ENCODE measurements at regions not wholly inside any gene's neighbourhood (a gene's known extent, or its start where the extent isn't known, plus 50 kb on each side); places are given as distances from the start of the nearest gene placed in this dataset.
"Not testable (repeated sequence)": the region's sequence is repeated elsewhere in the genome, so short reads cannot be mapped to it uniquely, and the experiment has no call there.

DNA sequence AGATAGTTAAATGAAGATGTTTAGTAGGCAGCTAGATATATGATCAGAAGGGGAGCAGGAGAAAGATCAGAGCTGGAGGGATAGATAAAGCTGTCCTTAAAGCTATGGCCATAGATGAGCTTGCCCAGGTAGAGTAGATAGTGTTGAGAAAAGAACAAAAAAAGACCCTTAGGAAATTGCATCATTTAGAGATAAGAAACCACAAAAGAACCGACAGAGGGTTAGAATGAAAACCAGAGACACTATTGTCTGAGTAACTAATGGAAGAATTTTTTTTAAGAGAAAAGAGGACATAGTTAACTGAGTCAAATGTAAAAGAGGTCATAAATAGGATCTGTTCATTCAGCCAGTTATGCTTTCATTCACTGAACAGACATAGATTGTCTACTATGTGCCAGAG lies 101.8 kb downstream of the TNFAIP3 start:
- no peak for DNase-seq (ENCODE audit: low read depth in 2 of 2)

- no peak for DNase-seq (ENCODE audit: low read depth in 2 of 2)
Observed at GRCh38 chr6:137969874-137970273, 102.8 kb downstream of the TNFAIP3 start.

DNA sequence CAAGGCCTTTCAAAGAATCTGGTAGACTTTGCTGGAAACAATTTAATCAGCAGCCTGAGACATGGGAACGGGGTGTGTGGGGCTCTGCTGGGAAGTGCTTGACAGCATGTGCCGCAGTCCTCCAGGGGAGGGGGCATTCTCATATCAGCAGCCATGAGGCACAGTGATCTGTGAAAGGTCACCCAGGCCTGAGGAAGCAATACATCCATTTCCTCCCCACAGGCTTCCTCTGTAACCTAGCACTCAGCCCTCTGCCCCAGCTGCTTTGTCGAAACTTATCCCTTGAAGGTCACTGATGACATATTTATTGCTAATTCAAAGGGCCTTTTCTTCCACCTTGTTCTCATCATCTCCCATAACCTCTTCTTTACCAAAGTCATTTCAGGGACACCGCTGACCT lies 103.3 kb downstream of the TNFAIP3 start:
- DNase-seq (ENCODE audit: low read depth in 2 of 2) = peak in 1 of 2 donors; percentile 11

DNA sequence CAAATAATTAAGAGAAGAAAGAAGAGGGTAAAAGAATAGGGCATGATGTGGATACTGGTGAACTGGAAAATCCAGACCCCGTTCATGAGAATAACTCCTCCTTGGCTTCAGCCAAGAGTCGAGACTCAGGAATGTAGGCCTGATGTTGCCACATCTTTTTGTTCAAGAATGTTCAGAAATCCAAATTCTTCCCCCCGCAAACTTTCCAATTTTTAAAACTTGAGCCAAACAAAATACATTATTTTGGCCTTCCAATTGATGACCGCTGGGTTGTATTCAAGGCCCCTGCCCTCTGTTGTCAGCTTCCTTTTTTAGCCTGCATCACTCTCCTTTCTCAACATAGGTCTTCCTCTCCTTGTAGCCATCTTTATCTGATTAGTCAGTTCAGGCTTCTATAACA lies 106.1 kb downstream of the TNFAIP3 start:
- DNase-seq (ENCODE audit: low read depth in 2 of 2) = no peak

DNA sequence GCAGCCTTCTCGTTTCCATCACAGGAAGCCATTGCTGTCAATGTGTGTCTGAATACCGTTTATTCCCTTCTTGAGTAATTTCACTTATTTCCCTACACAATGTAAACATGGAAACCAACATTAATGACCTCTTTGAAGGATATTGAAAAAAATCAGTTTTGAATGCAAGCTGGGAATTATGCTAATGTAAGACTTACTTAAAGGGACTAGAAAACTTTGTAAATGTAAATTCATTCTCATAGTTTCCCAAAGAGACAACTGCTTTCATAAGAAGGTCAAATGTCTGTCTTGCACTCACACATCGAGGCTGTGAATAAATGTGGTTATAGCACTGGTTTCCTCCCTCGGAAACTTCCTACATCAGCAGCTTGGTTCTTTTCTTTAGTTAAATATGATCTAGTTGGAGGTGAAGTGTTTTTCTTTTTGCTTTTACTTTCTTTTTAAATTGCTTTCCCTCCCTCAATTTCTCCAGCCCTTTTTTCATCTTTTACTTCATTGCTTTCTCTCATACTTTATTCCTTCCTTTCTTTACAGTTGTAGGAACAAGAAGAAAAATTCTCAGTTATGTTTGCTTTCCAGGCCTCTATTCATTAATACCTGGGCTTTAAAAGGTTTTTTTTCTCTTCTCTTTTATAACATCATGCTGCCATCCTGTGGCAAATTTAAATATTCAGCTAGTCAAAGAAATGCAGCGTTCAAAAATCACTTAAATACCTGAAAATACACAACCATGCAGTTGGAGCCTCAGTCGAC lies 108.3 kb downstream of the TNFAIP3 start:
- DNase-seq (ENCODE audit: low read depth in 2 of 2) = peak; percentile 4 to 23

GRCh38 chr6:137976430-137976829 lies 109.4 kb downstream of the TNFAIP3 start:
- DNase-seq (ENCODE audit: low read depth in 2 of 2) = no peak

GRCh38 chr6:137977206-137977605 lies 110.1 kb downstream of the TNFAIP3 start:
- DNase-seq (ENCODE audit: low read depth in 2 of 2) = no peak

DNA sequence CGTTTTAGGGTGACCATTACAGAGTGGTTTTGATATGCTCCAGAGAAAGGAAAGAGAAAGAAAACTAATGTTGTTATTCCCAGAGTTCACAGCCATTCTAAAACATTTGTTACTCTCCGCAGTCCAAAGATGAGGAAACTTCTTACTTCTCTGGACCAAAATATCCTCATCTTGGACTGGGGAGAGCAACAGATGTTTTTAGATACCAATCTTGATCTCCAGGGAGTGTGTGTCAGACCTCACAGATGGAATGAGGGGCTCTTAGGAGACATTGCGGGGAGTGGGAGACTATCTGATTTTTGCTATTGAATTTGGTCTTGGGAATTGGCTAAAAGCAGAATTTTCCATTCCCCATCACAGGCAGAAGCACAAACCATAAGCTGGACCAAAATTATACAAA lies 110.8 kb downstream of the TNFAIP3 start:
- DNase-seq (ENCODE audit: low read depth in 2 of 2) = no peak

GRCh38 chr6:137978252-137978896 lies 111.3 kb downstream of the TNFAIP3 start:
- no peak for DNase-seq (ENCODE audit: low read depth in 2 of 2)

- DNase-seq (ENCODE audit: low read depth in 2 of 2) = not testable (repeated sequence)
Observed at GRCh38 chr6:137979263-137979662, 112.2 kb downstream of the TNFAIP3 start.

DNA sequence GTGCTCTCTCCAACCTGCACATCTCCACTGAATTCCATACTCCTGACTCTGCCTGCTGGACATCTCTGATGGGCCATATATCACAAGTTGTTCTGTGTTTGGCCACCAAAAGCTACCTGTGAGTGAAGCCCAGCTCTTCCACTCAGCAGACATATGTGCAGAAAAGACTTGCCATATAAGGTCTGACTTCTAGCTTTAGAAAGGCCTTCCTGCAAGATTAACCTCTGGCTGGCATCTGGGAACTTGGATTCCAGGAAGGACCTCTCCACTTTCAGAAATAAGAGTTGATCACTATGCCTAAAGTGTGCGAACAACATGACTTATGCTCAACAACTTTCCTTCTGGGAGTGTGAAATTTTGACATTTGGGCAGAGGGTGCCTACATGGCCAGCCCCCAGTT lies 113.7 kb downstream of the TNFAIP3 start:
- no peak for DNase-seq (ENCODE audit: low read depth in 2 of 2)

GRCh38 chr6:137981758-137982157 lies 114.7 kb downstream of the TNFAIP3 start:
- no peak for DNase-seq (ENCODE audit: low read depth in 2 of 2)

DNA sequence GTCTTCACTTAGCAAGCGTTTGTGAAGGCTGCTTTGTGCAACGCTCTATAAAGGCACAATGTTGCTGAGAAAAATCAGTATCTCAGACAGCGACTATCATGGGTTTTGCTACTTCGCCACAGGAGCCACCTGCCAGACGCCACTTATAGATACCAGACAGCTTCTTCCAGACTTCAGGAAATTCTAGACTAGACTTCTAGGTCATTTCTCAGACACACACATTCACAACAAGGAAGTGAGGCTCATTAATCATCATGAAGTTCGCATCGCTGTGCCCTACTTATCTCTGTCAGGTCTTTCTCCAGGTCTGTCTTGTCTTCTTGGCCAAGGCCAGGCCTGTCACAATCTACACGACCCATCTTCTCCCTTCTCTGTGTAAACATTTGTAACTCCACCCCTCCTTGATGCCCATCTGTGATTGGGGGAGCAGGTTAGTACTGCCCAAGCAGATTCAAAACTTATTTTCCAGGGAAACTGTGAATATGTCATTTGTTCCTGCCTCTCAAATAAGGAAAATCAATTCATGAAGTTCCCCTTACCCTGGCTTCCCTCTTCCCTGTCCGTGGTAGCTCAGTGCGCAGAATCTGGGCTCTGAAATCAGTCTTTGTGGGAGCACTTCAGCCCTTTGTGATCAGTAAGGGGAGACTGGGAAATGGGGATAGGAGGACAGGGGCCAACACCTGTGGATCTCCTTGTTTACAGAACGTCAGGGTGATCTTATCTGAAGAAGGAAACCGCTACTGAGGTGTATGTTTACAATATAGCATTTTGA lies 115.5 kb downstream of the TNFAIP3 start:
- DNase-seq (ENCODE audit: low read depth in 2 of 2) = no peak

DNA sequence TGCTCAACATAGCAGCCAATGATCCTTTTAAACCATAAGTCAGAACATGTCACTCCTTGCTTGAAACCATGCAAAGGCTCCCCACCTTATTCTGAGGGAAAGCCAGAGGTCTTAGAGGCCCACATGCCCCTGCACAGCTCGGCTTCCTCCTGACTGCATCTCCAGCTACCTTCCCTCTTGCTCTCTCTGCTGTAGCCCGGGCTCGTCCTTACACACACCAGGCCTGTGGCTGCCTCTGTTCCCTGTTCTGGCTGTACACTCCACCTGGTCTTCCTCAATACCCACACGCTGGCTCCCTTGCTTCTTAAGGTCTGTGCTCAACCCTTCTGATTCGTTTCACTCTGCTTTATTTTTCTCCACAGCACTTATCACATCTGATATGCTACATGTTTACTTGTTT lies 116.2 kb downstream of the TNFAIP3 start:
- DNase-seq (ENCODE audit: low read depth in 2 of 2) = no peak

GRCh38 chr6:137989664-137990063 lies 117.6 kb downstream of the PERP start:
- DNase-seq (ENCODE audit: low read depth in 2 of 2) = no peak

GRCh38 chr6:137995371-137995770 lies 111.8 kb downstream of the PERP start:
- no peak for DNase-seq (ENCODE audit: low read depth in 2 of 2)

DNA sequence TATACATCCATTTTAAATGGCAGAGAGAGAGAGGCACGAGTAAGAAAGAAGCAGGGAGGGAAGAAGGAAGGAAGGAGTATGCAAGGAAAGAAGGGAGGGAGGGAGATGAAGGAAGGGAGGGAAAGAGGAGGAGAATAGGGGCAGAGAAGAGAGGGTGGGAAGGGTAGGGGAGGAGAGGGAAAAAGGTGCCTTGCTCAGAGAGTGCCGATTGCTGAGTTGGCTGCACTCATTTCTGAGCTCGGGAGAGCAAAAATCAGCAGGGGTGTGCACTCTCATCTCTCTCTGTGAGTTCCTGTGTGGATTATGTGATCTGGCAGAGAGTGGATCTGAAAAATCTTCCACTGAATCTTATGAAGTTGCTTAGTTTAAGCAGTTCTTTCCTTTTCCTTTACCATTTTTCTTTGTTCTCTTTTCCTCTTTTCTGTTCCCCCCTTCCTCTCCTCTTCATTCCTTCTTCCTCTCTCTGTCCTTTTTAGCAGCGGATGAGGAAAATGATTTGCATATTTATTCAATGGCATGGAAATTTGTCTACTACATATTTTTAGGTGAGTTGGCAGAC lies 108.7 kb downstream of the PERP start:
- no peak for DNase-seq (ENCODE audit: low read depth in 2 of 2)

DNA sequence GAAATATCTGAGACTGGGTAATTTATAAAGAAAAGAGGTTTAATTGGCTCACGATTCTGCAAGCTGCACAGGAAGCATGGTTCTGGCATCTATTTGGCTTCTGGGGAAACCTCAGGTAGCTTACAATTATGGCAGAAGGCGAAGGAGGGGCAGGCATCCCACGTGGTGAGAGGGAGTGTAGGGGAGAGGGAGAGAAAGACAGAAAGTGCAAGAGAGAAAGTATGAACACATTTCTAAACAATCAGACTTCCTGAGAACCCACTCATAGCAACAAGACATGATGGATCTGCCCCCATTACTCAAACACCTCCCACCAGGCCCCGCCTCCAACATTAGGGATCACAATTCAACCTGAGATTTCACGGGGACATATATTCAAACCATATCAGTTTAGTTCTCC lies 107.4 kb downstream of the PERP start:
- no peak for DNase-seq (ENCODE audit: low read depth in 2 of 2)

DNA sequence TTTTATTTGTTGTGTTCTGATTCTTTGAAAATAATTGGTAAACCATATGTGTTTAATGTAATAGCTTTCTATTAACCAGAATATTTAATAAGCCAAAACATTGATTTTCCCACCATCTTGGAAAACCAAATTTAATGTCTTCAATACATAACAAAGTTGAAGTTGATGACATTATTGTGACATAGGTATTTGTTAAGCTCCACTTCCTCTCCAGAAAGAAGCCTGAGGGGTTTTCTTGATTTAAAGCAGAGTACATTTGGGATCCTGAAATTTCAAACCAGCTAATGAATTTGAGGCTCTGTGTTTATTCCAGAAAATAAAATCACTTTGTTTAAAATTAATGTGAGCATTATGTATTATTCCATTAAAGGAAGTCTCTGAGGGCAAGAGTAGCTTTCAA lies 106.3 kb downstream of the PERP start:
- no peak for DNase-seq (ENCODE audit: low read depth in 2 of 2)

- DNase-seq (ENCODE audit: low read depth in 2 of 2) = peak; percentile 40 to 58
Observed at GRCh38 chr6:138001750-138002349, 105.4 kb downstream of the PERP start.

- DNase-seq (ENCODE audit: low read depth in 2 of 2) = peak; percentile 10 to 35
Observed at GRCh38 chr6:138004430-138005287, 102.6 kb downstream of the PERP start.

All from dermis microvascular lymphatic vessel endothelial cell (primary cell).